Posterior vena cava (tissue), 2 donors: ENCODE measurements at regions not wholly inside any gene's neighbourhood (a gene's known extent, or its start where the extent isn't known, plus 50 kb on each side); places are given as distances from the start of the nearest gene placed in this dataset.
"Not testable (repeated sequence)": the region's sequence is repeated elsewhere in the genome, so short reads cannot be mapped to it uniquely, and the experiment has no call there.

Experiments
- DNase-seq: peaks from one replicate; pipeline ENCODE4 v3.0.0-alpha.2; 2020; ENCODE audit warnings: low spot score
- intact Hi-C, 2 donors: fragments of 100-400 bp; cut with DNase I; formaldehyde crosslinking; loops; one replicate each; pipeline versions ENCODE4 v1.14.1 to v1.14.2; 2022 to 2023
- donor health status: DM: yes; HTN: yes; CAD: no.
- donor health status: DM: yes; HTN: yes; CAD: no.

DNA sequence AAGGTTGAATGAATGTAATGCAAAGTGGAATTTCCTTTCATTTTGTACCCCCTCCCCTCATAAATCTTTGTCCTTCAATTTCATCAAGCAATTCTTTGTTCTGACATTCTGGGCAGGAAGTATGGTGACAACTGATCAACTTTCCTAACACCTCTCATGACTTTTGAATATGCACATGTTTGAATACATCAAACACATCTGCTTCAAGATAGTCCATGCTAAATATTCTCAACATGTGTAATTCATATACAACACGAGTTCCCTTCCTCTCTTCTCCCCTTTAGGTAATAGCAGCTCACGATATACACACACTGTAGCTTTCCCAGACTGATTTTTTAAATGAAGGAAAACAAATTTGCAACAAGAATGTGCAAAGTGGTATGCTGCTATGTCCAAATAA is 103.6 kb upstream of the EFNA5 start:
- no peak for DNase-seq
- intact Hi-C loops: no loop called here

DNA sequence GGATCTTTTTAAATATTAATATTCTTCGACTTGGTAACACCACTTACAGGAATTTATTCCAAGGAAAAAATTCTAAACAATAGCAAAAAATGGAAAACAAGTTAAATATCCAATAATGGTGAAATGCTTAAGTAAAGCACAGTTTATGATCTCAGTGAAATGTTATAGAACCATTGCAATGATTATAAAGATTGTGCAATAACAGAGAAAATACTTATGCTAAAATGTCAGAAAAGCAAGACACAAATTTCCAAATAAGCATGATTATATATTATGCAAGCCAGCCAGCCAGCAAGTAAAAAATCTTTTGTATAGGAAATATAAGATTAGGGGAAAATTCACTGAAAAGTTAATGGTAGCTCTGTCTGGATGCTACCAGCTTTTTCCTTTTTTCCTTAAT is 102.7 kb upstream of the EFNA5 start:
- no peak for DNase-seq
- intact Hi-C loops: loop anchor here in 1 of 2 donors (1.0 kb wide), 1 partner anchor 32 kb away; no protein-coding TSS in a partner anchor

DNA sequence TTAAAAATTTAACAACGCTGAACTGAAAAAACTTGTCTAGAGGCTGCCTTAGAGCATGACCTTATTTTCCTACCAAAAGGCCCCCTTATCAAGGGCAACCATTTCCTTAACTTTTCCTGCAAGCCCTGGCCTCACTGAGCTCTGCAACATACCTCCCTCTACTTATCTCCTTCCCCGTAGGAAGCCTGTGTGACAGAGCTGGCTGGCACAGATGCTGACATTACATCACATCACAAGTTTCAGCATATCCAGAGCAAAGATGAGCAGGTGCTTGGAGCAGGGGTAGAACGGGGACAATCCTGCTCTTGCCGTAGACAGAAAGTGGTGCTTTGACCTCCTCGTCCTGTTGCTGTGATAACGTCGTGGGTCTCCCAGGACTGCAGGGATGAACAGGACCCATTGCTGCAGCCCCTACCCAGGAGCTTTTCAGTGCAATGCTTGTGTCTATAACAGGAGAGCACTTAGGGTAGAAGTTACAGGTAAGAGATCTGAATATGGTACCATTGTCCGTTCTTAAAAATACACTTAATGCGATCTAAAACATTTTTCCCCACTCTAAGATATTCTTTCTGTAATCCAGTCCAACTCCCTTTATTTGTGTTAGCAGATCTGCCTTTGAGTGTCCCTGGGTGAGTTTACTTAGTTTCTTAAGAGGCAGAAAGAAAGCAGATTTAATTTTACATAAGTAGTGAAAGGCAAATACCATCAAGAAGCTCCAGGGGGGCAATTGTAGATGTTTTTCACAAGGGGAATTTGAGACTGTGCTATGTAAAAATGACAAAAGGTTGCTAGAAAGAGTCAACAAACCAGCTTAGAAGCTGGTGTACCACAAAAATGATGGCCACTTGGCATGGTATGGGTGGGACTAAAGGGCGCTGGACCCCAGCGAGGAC is 101.9 kb upstream of the EFNA5 start:
- intact Hi-C loops: loop anchor here in 1 of 2 donors (1.0 kb wide), 1 partner anchor 31 kb away; no protein-coding TSS in a partner anchor
- DNase-seq: no peak

DNA sequence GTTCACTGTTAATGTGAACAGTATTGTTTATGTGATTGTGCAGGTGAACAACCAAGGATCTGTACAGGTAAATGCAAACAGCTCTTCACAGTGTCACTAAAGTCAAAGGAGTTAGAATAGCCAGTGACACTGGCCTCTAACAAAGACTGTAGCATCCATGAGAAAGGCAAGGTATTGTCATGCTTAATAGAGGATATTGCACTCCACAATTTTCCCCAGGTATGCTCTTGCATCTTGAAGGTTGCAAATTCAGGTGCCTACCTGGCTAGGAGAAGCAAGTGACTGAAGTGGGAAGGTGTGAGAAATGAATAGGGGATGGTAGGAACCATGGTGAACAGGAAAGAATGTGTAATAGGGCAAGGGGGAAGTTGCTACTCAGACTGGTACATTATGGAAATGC is 101.2 kb upstream of the EFNA5 start:
- no peak for DNase-seq
- intact Hi-C loops: no loop called here

DNA sequence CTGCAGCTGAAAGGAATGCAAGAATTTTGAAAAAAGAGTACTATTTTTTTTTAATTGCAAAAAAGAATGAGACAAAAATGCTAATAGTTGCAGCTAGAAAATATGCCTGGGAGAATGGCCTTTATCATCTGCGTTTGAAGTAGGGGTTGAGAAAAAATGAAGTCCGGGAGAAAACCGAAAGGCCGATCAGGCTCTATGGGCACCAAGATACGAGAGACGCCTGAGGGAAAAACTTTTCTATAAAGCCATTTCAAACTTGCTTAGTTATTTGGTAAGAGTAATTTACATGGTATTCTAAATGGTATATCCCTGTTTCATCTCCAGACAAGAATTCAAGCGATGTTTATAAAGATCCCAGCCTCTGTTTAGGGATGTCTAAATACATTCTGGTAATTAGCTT is 99.3 kb upstream of the EFNA5 start:
- intact Hi-C loops: no loop called here
- no peak for DNase-seq

DNA sequence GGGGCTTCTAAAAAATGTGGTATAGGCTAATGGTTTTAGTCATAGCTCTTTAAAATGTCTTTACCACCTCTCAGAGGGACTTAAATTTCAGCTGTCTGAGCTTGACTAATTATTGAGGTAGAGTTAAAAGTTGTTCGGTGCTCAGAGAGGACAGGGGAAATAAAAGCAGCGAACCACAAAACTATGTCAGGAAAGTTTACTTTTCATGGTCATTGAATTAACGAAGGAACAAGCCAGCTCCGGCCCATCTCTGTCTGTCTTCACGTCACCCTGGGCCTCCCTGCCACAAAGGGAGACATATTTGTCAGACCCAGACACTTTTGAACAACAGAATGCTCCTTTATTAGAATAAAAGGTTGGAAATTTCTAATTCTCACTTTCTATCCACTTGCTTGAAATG is 98.8 kb upstream of the EFNA5 start:
- DNase-seq: no peak
- intact Hi-C loops: no loop called here

DNA sequence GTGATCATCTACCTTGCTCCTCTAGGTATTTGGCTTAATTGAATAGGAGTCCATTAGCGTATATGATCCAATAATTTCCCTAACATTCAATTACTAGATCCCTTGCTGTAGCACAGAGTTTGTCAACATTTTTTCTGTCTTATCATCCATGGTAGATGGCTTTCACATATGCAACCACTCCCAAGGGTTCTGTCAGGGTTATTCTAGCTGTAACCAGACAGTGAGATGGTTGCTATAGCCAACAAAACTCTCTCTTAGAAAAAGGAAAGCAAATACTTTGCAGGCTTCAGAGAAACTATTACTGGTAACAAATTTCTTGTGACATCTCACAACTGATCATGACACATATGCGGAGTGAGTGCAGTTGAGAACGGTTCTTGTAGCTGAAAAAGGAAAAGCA is 96.2 kb upstream of the EFNA5 start:
- no peak for DNase-seq
- intact Hi-C loops: no loop called here

DNA sequence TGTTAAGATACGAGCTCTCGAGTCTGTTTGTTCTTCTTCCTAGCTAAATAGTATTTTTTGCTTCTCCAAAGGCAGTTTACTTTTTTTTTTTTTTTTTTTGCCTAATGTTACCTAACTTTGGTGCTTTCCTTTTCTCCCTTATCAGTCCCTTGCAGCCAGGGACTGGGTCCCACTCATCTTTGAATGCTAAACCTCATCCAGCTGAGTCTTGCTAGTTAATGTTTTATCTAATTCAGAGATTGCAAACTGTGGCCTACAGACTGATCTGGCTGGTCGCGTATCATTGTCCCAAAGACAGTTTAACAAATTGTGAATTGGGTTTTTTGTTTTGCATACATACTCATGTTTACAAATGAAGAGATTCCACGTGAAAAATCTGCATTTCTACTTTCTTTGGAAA is 95.7 kb upstream of the EFNA5 start:
- DNase-seq: no peak
- intact Hi-C loops: no loop called here

DNA sequence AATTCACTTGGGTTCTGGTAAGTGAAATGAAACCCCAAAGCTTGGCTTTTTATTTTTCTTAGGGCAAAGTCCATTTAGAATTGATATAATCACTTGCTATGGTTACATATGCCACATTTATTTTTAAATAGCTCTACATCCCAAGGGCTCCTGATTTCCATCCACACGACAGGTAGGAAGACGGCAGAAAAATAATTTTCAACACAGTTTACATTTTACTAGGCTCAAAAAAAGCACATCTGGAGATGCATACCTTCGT is 95.0 kb upstream of the EFNA5 start:
- DNase-seq: no peak
- intact Hi-C loops: no loop called here

DNA sequence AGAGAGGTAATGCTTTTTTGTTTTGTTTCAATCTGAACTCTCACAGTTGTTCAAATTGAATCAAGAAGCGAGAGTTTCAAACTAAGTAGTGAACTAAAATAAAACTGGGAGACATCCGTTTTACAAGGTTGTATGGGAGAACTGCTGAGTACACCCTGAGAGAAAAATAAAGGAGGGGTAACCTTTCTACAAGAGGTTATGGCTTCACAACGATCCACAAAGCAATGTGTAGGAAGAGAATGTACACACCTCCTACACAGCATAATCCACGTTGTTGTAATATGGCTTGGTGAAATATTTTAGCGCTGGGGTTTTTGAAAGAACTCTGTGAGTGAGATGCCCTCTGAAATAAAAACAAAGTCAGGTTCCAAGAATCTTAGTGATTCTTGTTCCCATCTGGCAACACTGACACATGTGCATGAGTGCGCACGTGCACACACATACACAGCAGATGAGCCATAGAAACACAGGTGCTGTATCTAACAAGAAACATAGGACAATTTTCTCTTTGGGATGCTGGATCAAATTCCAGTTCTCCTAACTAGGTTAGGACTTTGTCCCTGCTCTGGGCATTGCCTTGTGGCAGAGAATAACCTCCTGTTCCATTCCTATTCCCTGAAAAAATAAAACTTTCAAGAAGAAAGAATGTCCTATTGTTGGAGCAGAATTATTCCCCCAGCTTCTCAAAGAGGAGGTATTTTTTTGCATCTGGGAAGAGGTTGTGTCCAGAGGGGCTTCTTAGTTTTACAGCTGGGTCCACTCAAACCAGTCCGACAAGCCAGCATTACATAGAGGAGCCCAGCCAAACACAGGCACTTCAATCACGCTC is 94.5 kb upstream of the EFNA5 start:
- intact Hi-C loops: no loop called here
- DNase-seq: no peak

DNA sequence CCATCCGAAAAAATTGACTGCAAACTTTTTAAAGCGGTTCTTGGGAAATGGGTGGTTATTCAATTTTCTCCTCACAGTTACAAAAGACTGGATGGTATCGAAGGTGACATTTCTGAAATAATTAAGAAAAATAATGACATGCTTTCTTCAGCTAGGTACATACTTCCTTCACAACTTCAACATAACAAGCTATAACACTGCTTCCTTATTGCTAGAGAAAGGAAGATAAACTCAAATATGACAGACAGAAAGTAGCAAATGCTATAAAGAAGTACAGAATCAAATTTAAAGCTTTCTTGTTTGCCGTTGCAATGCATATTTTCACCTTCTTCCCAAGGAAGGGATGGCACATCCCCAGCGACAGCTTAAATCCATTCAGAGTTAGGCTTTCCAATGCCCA is 93.5 kb upstream of the EFNA5 start:
- intact Hi-C loops: no loop called here
- no peak for DNase-seq

DNA sequence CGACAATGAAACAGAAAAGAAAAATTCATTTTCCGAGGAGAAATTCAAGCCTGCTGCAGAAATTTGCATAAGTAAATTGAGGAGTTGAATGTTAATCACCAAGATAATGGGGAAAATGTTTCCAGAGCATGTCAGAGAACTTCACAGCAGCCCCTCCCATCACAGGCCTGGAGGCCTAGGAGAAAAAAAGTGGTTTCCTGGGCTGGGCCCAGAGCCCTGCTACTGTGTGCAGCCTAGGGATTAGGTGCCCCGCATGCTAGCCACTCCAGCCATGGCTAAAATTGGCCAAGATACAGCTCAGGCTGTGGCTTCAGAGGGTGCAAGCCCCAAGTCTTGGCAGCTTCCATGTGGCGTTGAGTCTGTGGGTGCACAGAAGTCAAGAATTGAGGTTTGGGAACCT is 82.7 kb upstream of the EFNA5 start:
- intact Hi-C loops: no loop called here
- DNase-seq: no peak

DNA sequence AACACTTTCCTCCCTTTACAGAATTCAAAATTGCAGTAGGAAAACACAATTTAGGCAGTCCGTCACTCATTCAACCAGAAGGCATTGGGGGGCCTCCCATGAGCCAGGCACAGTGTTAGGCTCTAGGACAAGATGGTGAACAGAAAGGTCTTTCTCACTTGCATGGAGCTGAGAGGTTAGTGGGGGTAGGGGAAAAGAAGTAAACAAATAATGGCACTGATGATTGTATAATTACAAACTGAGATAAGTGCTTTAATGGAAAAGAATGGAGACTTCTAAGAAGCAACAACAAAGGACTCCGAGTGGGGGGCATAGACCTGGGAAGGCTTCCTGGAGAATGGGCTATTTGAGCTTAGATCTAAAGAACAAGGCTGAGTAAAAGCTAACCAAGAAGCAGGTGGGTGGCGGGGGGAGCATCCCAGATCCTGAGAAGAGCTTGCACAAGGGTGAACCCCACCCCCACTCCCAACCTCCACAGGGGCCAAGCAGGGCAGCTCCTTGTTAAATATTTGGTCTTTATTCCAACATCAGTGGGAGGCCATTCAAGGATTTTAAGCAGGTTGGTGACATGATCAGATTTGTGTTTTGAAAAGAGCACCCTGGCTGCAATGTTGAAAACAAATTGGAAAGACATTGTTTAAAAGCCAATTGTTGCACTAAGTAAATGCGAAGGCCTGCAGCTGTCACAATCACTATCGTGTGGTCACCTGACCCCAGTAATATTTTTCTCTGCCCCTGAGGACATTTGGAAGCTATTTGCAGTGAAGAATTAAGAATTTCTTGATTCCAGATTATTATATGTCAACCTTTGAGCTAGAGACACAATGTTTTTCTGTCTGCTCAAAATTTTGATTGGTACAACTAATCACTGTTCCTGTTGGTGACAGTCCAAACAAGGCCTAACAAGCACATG is 73.9 kb upstream of the EFNA5 start:
- no peak for DNase-seq
- intact Hi-C loops: no loop called here

DNA sequence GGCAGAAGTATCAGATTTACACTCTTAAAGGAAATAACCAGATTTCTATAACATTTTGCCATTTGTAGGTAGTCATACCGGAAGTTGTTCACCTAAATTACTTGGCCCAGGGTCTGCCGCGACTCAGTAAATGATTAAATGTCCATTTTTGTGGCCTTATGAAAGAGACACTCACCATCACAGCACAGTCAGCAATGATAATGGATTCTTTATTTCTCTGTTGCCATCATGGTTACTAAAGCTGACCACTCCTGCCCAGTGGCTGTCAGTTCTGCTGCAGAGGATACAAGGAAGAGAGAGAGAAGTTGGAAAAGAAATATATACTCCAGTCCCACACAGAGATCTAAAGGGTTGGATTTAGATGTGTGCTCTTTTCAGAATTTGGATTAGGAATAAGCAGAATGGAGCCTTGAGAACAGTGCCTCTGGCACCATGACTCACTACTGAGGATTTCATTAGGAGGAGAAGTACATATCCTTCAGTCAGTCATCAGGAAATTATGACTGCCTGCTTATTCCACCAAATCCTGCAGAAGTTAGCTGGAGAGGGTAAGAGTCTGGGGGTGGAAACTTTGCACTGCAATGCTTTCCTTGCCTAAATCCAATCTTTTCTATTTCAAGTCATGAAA is 72.8 kb upstream of the EFNA5 start:
- intact Hi-C loops: no loop called here
- DNase-seq: no peak

DNA sequence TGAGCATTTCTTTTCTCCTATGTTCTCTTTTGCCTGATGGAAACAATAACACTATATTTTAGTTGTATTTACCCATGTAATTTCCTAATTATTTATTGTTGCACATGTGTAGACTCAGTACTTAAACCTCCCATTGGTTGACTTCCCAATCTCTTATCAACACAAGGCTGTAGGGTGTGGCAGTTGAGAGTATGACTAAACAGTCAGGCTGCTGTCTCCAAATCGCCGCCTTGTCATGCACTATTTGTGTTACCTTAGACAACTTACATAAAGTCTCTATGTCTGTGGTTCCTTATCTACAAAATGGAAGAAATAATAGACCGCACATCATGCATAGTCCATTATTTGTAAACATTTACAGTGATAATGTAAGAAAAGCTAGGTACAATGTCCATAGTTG is 68.9 kb upstream of the EFNA5 start:
- intact Hi-C loops: no loop called here
- DNase-seq: no peak

DNA sequence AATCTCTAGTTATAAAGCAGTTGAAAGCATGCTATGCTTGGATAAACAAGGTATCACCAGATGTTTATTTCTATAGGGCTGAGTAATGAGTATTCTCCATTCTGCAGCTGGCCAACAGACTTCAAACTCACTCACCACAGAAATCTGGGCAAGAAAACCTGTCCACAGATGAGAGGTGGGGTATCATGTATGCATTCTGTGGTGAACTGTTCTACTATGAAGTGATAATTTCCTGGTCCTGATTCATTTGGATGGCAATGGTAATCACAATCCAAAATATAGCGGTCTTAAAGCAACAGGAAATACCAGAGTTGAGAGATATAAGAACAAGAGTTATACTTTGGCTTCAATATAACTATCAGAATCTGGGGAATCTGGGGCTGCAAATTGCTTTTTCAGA is 65.9 kb upstream of the EFNA5 start:
- intact Hi-C loops: no loop called here
- DNase-seq: no peak

DNA sequence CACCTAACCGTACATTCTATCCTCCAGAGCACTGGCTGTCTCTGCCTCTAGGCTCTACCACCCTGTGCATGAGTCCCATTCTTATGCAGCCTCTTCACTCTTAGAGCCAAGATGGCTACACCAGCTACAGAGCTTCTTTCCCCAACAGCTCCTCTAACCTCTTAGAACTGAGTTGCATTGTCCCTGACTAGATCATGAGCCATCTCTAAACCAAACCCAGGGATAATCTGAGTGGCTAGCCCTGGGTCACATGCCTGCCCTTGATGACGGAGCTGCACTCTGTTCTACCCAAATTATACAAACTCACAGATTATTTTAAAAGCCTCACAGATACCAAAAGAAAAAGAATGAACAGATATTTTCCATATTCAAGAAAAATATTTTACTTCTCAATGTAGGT is 65.4 kb upstream of the EFNA5 start:
- DNase-seq, intact Hi-C loops: not testable (repeated sequence)

DNA sequence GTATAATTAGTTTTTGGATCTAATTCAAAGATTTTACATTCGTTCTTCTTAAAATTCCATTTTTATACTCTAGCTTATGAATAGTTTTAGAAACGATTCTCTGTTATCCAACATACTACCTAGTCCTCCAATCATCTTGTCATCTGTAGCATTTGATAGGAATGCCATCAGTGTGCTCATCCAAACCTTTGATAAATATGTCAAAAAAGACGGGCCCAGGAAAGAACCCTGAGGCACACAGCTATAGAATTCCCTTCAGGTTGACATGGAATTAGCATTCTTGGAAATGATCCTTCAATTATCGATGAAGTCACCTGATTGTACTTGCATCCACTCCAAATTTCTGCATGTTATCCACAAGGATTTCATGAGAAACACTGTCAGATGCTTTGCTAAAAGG is 64.8 kb upstream of the EFNA5 start:
- DNase-seq: no peak
- intact Hi-C loops: no loop called here

DNA sequence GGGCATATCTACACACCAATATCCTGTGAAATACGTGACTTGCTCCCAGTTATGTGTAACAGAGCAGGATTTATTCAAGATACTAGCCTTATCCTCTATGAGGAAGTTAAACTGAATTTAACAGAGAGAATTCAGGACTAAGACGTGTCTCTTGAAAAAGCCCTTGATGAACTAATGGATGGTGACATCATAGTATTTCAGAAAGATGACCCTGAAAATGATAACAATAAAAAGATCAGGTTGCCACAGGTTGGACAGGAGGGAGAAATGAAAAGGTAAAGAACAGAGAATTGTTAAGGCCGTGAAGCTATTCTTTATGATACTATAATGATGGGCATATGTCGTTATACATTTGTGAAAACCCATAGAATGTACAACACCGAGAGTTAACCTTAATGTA is 56.2 kb upstream of the EFNA5 start:
- intact Hi-C loops: no loop called here
- DNase-seq: no peak

DNA sequence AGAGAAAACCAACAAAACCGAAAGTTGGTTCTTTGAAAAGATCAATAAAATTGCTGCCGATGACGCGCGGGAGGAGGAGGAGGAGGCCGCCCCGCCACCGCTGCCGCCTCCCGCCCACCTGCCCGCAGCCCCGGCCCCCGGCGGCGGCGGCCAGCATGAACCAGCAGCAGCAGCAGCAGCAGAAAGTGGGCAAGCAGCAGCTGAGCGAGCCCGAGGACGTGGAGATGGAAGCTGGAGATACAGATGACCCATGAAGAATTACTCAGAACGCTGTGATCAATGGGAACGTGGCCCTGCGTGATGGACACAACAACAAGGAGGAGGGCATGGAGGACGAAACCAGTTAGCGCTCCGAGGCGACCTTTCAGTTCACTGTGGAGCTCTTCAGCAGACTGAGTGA is 53.9 kb upstream of the EFNA5 start:
- DNase-seq: no peak
- intact Hi-C loops: no loop called here
